ENCODE measurements at regions not wholly inside any gene's neighbourhood (a gene's known extent, or its start where the extent isn't known, plus 50 kb on each side); places are given as distances from the start of the nearest gene placed in this dataset.

GRCh38 chr5:124237206-124237695, 509.2 kb downstream of the ZNF608 start:
- H3K4me1 ChIP-seq (ENCODE audit: low read depth), result peaks cover 5% of the 10 kb centered on the region
- peaks cover 6% of the 10 kb centered on the region for H3K9me3 ChIP-seq
- TF ChIP-seq CTCF (IDR thresholded peaks at IDR 0.05), result no peak
- DNase-seq (no peak), ATAC-seq (no peak)
- H3K4me3 ChIP-seq, result no peak overlapping the region
- H3K36me3 ChIP-seq (ENCODE audit: low read depth), result no peaks in the 10 kb centered on the region
- intact Hi-C loops (cut with DNase I, micrococcal nuclease), result no loop called here

GRCh38 chr5:124236361-124237205, 509.9 kb downstream of the ZNF608 start:
- no peak for TF ChIP-seq CTCF (IDR thresholded peaks at IDR 0.05)
- peak; percentile 52 for ATAC-seq
- Histone ChIP-seq H3K4me1 (ENCODE audit: low read depth) (peaks cover 5% of the 10 kb centered on the region), H3K4me3 (no peak overlapping the region), H3K9me3 (peaks cover 6% of the 10 kb centered on the region), H3K36me3 (ENCODE audit: low read depth) (no peaks in the 10 kb centered on the region)
- DNase-seq, result no peak
- intact Hi-C loops (cut with DNase I, micrococcal nuclease), result no loop called here

GRCh38 chr5:124235576-124235975, 510.9 kb downstream of the ZNF608 start:
- peaks cover 5% of the 10 kb centered on the region for H3K4me1 ChIP-seq (ENCODE audit: low read depth)
- intact Hi-C loops (cut with DNase I, micrococcal nuclease), result no loop called here
- no peak overlapping the region for H3K4me3 ChIP-seq
- peaks cover 6% of the 10 kb centered on the region for H3K9me3 ChIP-seq
- TF ChIP-seq CTCF (IDR thresholded peaks at IDR 0.05), result no peak
- ATAC-seq (no peak), DNase-seq (no peak)
- no peaks in the 10 kb centered on the region for H3K36me3 ChIP-seq (ENCODE audit: low read depth)

- no peaks in the 10 kb centered on the region for H3K36me3 ChIP-seq (ENCODE audit: low read depth)
- H3K4me1 ChIP-seq (ENCODE audit: low read depth), result peaks cover 5% of the 10 kb centered on the region
- intact Hi-C loops (cut with DNase I, micrococcal nuclease), result no loop called here
- no peak for TF ChIP-seq CTCF (IDR thresholded peaks at IDR 0.05)
- ATAC-seq, result no peak
- H3K4me3 ChIP-seq, result no peak overlapping the region
- DNase-seq, result no peak
- peaks cover 6% of the 10 kb centered on the region for H3K9me3 ChIP-seq
Observed at GRCh38 chr5:124234770-124235562, 511.5 kb downstream of the ZNF608 start.

- intact Hi-C loops (cut with DNase I, micrococcal nuclease), result no loop called here
- TF ChIP-seq CTCF (IDR thresholded peaks at IDR 0.05), result no peak
- H3K4me3 ChIP-seq, result no peak overlapping the region
- DNase-seq, result no peak
- H3K4me1 ChIP-seq (ENCODE audit: low read depth), result peaks cover 5% of the 10 kb centered on the region
- no peaks in the 10 kb centered on the region for H3K9me3 ChIP-seq
- ATAC-seq, result no peak
- H3K36me3 ChIP-seq (ENCODE audit: low read depth), result no peaks in the 10 kb centered on the region
Observed at GRCh38 chr5:124234022-124234769, 512.2 kb downstream of the ZNF608 start.

Measured in mucosa of descending colon (tissue), 3 donors.